Activated T-cell treated with anti-CD3 and anti-CD28 coated beads, Interleukin-2, amount 50 U/mL, for 72 hours (primary cell): ENCODE measurements at regions not wholly inside any gene's neighbourhood (a gene's known extent, or its start where the extent isn't known, plus 50 kb on each side); places are given as distances from the start of the nearest gene placed in this dataset.

Experiments
- ATAC-seq, 2 donors: fragments of 150-1000 bp; cut with Tn5 transposase; replicated peaks in 1 of 2; 2 replicates each; pipeline ENCODE4 v1.10.0; 2021; ENCODE audit warnings: moderate library complexity in 2 of 2, mild to moderate bottlenecking in 1 of 2
- DNase-seq, 2 donors: peaks; one replicate each; pipeline ENCODE4 v3.0.0; 2021 to 2022; ENCODE audit warnings: mixed read lengths in 1 of 2
- H3K27ac Mint-ChIP-seq: one replicate; pipeline ENCODE4 v1.8.0; 2022; ENCODE audit warnings: mild to moderate bottlenecking, moderate library complexity, mixed read lengths
- H3K27me3 Mint-ChIP-seq: one replicate; pipeline ENCODE4 v1.8.0; 2022; ENCODE audit warnings: low read depth, mixed read lengths
- H3K36me3 Mint-ChIP-seq, 2 donors: one replicate each; pipeline ENCODE4 v1.8.0; 2022; ENCODE audit warnings: mixed read lengths in 2 of 2, mild to moderate bottlenecking in 1 of 2; ENCODE audit not compliant: insufficient read depth in 2 of 2
- H3K4me1 Mint-ChIP-seq: one replicate; pipeline ENCODE4 v1.8.0; 2022; ENCODE audit warnings: low read depth, mixed read lengths
- H3K4me3 Mint-ChIP-seq, 2 donors: one replicate each; pipeline ENCODE4 v1.8.0; 2022; ENCODE audit warnings: mild to moderate bottlenecking in 2 of 2, mixed read lengths in 2 of 2, moderate library complexity in 2 of 2
- H3K9me3 Mint-ChIP-seq, 2 donors: one replicate each; pipeline ENCODE4 v1.8.0; 2022; ENCODE audit warnings: mixed read lengths in 2 of 2

DNA sequence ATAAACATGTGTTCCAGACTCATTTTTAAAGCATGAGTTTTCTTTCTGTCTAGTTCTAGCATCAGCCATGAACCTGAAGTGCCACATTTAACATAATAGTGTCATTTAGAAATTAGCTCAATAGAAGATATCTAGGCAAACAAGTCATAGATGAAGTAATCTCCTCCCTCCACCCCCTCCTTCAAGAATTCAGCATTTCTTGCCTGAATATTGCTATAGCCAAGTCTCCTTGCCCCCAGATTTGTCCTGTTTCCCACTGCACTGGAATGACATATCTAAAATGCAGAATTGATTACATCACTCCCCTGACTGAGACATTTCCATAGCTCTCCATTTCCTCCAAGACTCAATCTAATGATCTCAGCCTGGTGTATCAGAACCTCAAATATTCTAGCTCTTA is 134.9 kb upstream of the BACH2 start:
- Mint-ChIP-seq H3K36me3 (peaks cover 35 to 51% of the 10 kb centered on the region in 2 donors), H3K27ac (no peak overlapping the region), H3K27me3 (no peaks in the 10 kb centered on the region), H3K4me1 (peaks cover 55% of the 10 kb centered on the region), H3K9me3 (peaks cover 21 to 32% of the 10 kb centered on the region in 2 donors), H3K4me3 (no peak overlapping the region)
- DNase-seq (no peak), ATAC-seq (peak in 1 of 2 donors; percentile 57)

DNA sequence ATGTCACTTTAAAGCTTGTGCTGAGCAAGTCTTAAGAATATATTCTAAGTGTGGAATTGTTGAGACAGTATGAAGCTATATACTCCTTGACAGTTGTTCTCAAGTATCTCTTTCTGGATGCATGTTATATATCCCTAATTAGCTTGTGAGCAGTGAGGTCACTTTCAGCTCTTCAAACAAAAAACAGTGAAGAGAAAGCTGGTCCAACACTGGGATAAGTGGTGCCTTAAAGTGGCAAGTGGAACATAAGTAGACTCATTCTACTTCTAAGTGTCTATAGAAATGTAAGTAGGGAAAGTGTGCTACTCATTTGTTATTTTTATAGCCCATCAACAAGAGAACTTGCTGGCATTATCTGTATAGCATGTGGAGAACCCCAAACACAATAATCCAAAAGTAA is 133.1 kb upstream of the BACH2 start:
- Mint-ChIP-seq H3K4me1 (peaks cover 58% of the 10 kb centered on the region), H3K36me3 (peaks cover 38 to 50% of the 10 kb centered on the region in 2 donors), H3K27ac (peak overlapping the region; percentile 9), H3K9me3 (peaks cover 21 to 30% of the 10 kb centered on the region in 2 donors), H3K4me3 (no peak overlapping the region), H3K27me3 (no peaks in the 10 kb centered on the region)
- DNase-seq (no peak), ATAC-seq (no peak)

DNA sequence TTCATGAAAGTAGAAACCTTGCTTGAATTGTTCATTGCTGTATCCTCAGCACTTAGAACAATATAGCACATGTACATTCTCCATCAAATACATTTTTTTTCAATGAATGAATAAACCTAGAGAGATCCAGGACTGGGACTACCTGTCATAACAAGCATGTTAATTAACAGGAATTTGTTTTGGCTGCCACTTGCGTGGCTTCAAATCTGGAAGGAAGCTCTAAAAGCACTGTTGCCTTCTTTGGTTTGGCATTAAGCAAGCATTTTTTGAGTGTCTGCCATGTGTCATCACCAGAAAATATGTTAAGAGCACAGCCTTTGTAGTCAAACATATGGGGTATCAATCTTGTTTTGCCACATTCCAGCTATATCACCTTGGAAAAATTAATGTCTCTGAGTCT is 131.9 kb upstream of the BACH2 start:
- no peak overlapping the region for H3K4me3 Mint-ChIP-seq
- no peak for ATAC-seq
- peaks cover 57% of the 10 kb centered on the region for H3K4me1 Mint-ChIP-seq
- H3K9me3 Mint-ChIP-seq = peaks cover 17 to 27% of the 10 kb centered on the region in 2 donors
- H3K27me3 Mint-ChIP-seq = no peaks in the 10 kb centered on the region
- H3K27ac Mint-ChIP-seq = no peak overlapping the region
- H3K36me3 Mint-ChIP-seq = peaks cover 32 to 48% of the 10 kb centered on the region in 2 donors
- no peak for DNase-seq

DNA sequence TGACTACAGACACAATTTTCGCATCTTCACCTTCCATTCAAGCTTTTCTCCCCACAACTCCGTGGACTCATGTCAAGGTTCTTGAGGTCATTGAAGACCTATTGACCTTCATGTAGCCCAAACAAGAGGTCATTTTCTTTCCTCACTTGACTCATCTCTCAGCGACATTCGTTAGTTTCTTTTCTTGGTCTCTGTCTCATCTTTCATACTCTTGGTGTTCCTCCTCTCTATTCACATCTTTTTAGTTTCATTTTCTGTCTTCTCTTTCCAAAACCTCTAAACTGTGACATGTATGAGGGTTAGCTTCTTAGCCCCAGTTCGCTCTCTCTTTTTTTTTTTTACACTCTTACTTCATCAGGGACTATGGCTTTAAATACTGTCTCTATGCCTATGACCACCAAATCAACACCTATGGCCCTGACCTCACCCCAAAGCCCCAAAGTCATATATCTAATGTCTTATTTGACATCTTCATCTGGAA is 128.6 kb upstream of the BACH2 start:
- H3K36me3 Mint-ChIP-seq = peaks cover 13 to 24% of the 10 kb centered on the region in 2 donors
- peaks cover 5 to 10% of the 10 kb centered on the region in 2 donors for H3K9me3 Mint-ChIP-seq
- DNase-seq = peak in 1 of 2 donors; percentile 52
- ATAC-seq = peak; percentile 90 to 91
- no peaks in the 10 kb centered on the region for H3K27me3 Mint-ChIP-seq
- peak overlapping the region; percentile 52 to 56 for H3K4me3 Mint-ChIP-seq
- H3K27ac Mint-ChIP-seq = peak overlapping the region; percentile 71
- peaks cover 44% of the 10 kb centered on the region for H3K4me1 Mint-ChIP-seq

DNA sequence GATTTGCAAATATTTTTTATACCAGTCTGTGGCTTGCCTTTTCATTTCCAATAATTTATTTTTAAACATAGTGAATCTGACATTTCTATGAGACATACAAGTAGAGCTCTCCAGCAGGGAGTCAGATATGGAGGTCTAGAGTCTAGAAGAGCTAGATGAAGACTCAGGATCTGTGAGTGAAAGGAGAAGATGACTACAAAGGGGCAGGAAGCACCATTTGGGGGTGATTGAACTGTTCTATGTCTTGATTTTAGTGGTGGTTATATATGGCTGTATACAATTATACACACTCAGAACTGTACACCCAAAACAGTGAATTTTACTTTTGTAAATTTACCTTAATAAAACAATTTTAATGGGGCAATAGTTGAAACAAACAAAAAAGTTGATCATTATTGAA is 127.9 kb upstream of the BACH2 start:
- peak overlapping the region; percentile 18 to 48 for H3K4me3 Mint-ChIP-seq
- ATAC-seq = peak; percentile 68 to 73

DNA sequence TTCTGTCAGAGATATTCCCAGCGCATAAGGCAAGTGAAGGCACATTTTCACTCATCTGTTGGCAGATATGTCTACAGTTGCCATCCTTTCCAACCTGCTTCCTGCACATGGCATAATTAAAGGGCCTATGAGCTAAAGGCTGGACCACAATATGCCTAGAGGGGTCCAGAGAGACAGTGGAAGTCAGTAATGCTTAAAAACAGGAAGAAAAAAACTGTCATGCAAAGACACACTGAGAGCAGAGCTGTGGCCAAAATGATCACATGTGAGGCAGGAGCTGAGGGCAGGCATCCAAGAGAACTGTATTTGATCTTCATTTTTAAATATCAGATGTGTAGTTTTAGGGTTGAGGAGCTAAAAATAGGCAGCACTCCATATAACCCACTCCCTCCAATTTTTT is 125.0 kb upstream of the BACH2 start:
- Mint-ChIP-seq H3K4me1 (peaks cover 47% of the 10 kb centered on the region), H3K27me3 (no peaks in the 10 kb centered on the region), H3K36me3 (peaks cover 11% of the 10 kb centered on the region in 2 donors), H3K27ac (no peak overlapping the region), H3K4me3 (no peak overlapping the region), H3K9me3 (peaks cover 0 to 4% of the 10 kb centered on the region in 2 donors)
- no peak for ATAC-seq
- DNase-seq = no peak

More for the DNA sequence above, 127.9 kb upstream of the BACH2 start:
- Mint-ChIP-seq H3K4me1 (peaks cover 44% of the 10 kb centered on the region), H3K27ac (peak overlapping the region; percentile 71), H3K27me3 (no peaks in the 10 kb centered on the region), H3K36me3 (peaks cover 13 to 18% of the 10 kb centered on the region in 2 donors), H3K9me3 (peaks cover 5 to 8% of the 10 kb centered on the region in 2 donors)
- no peak for DNase-seq

DNA sequence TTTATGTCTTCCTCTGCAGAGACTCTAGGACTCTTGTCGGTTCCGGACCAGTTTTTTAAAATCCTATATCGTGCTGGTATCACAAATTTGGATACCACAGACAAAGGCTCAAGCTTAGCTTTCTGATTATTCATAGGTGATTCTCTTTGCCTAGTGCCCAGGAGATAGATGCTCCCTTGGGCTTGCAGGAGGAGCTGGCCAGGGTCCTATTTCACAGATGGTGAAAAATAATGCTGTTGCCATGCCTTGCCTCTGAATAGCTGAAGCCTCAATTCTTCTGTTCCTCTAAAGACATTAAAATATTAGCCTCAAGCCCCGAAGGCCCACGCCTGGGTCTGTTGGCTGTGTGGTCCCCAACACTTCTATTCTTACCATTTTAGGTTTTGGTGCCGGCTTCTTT is 123.9 kb upstream of the BACH2 start:
- H3K27ac Mint-ChIP-seq = no peak overlapping the region
- DNase-seq (no peak), ATAC-seq (no peak)
- H3K36me3 Mint-ChIP-seq = peaks cover 10% of the 10 kb centered on the region in 2 donors
- H3K4me3 Mint-ChIP-seq = no peak overlapping the region
- no peaks in the 10 kb centered on the region for H3K27me3 Mint-ChIP-seq
- peaks cover 45% of the 10 kb centered on the region for H3K4me1 Mint-ChIP-seq
- peaks cover 0 to 4% of the 10 kb centered on the region in 2 donors for H3K9me3 Mint-ChIP-seq

DNA sequence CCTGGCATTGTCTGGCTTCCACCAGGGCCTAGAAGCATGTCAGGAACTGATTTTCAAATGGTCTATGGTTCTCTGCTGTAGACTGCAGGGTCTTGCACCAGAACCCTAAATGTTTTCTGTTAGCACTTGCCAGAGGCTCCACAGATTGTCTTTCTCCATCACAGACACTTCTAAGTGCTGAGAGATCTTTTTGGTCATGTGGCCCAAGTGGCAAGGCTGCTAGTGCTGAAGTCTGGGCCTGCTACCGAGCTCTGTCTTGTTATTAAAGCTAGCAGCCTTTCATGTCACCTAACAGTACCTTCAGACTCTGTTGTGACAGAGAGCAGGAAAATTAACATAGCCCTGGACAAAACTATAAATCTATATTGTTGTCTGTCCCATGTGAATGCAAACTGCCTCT is 120.7 kb upstream of the BACH2 start:
- DNase-seq = no peak
- H3K4me1 Mint-ChIP-seq = peaks cover 49% of the 10 kb centered on the region
- no peak overlapping the region for H3K27ac Mint-ChIP-seq
- H3K36me3 Mint-ChIP-seq = peaks cover 4 to 7% of the 10 kb centered on the region in 2 donors
- no peaks in the 10 kb centered on the region for H3K27me3 Mint-ChIP-seq
- no peak overlapping the region for H3K4me3 Mint-ChIP-seq
- no peak for ATAC-seq
- peaks cover 0 to 4% of the 10 kb centered on the region in 2 donors for H3K9me3 Mint-ChIP-seq

GRCh38 chr6:90416322-90416721 is 119.7 kb upstream of the BACH2 start:
- DNase-seq = no peak
- Mint-ChIP-seq H3K4me1 (peaks cover 60% of the 10 kb centered on the region), H3K27me3 (no peaks in the 10 kb centered on the region), H3K27ac (no peak overlapping the region), H3K9me3 (peaks cover 0 to 4% of the 10 kb centered on the region in 2 donors), H3K36me3 (peaks cover 4 to 9% of the 10 kb centered on the region in 2 donors), H3K4me3 (peak overlapping the region in 1 of 2 donors; percentile 17)
- ATAC-seq = no peak

DNA sequence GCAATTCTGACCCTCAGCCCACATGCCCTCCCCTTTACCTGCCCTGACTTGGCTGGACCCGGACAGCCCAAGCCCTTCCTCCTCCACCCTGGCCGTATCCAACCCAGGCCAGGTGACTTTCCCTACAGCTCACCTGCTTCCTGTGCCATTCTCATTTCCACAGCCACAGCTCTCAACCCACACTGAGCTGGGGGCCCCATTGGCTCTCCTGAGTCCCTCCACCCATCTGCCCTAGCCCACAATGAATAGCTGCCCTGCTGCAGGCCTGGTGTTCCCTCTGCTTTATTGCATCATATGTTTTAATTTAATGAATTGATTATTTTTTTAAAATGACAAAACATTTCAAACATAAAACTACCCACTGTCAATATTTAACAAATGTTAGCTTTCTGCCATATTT is 118.5 kb upstream of the BACH2 start:
- DNase-seq = no peak
- H3K36me3 Mint-ChIP-seq = peaks cover 4 to 9% of the 10 kb centered on the region in 2 donors
- peaks cover 71% of the 10 kb centered on the region for H3K4me1 Mint-ChIP-seq
- no peak for ATAC-seq
- no peak overlapping the region for H3K27ac Mint-ChIP-seq
- H3K27me3 Mint-ChIP-seq = no peaks in the 10 kb centered on the region
- peaks cover 0 to 4% of the 10 kb centered on the region in 2 donors for H3K9me3 Mint-ChIP-seq
- H3K4me3 Mint-ChIP-seq = peak overlapping the region; percentile 56 to 70

DNA sequence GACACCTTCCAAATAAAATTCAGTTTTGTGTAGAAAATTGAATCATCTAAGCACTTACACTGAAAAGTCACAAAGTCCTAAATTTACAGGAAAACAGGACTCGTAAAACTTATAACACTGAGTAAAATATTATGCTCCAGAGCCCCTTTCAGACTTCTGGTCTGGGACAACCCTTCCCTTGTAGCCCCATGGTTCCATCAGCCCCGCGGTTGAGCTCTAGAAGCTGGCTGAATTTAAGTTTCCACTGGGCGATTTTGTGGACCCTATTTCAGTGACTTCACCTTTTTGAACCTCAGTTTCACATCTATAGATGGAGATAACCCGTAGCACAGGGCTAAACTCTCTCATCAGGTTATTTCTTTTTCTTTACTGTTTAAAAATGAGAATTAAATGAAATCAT is 117.7 kb upstream of the BACH2 start:
- Mint-ChIP-seq H3K4me1 (peaks cover 80% of the 10 kb centered on the region), H3K4me3 (peak overlapping the region; percentile 68 to 70), H3K36me3 (peaks cover 6 to 12% of the 10 kb centered on the region in 2 donors), H3K27me3 (no peaks in the 10 kb centered on the region), H3K9me3 (peaks cover 2 to 6% of the 10 kb centered on the region in 2 donors), H3K27ac (peak overlapping the region; percentile 91)
- ATAC-seq (no peak), DNase-seq (no peak)

- peaks cover 8 to 11% of the 10 kb centered on the region in 2 donors for H3K36me3 Mint-ChIP-seq
- peak; percentile 24 to 51 for ATAC-seq
- peak overlapping the region; percentile 91 for H3K27ac Mint-ChIP-seq
- H3K4me3 Mint-ChIP-seq = peak overlapping the region; percentile 68 to 70
- no peaks in the 10 kb centered on the region for H3K27me3 Mint-ChIP-seq
- peak; percentile 69 to 81 for DNase-seq
- H3K4me1 Mint-ChIP-seq = peaks cover 85% of the 10 kb centered on the region
- peaks cover 2 to 6% of the 10 kb centered on the region in 2 donors for H3K9me3 Mint-ChIP-seq
Observed at GRCh38 chr6:90413867-90414266, 117.2 kb upstream of the BACH2 start.

DNA sequence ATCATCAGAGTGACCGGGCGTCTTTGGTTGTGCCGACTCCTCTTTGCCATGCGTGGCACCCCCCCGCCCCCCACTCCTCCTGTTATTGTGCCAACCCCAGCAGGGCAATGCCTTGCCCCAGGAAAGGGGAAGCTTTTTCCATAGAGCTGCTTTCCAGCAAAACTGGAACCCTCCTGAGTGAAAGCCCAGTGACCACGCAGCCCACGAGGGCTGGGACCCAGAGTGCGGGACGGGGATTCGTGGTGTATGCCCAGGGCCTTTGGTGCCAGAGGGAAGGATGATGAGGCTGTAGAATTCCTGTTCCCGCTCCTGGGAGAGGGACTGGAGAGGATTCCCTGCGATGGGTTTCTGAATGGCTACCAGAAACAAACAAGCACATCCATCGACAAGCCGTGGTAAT is 116.8 kb upstream of the BACH2 start:
- H3K4me1 Mint-ChIP-seq = peaks cover 89% of the 10 kb centered on the region
- peaks cover 2 to 5% of the 10 kb centered on the region in 2 donors for H3K9me3 Mint-ChIP-seq
- DNase-seq = no peak
- H3K27me3 Mint-ChIP-seq = no peaks in the 10 kb centered on the region
- ATAC-seq = no peak
- peak overlapping the region; percentile 91 for H3K27ac Mint-ChIP-seq
- H3K4me3 Mint-ChIP-seq = peak overlapping the region; percentile 68 to 70
- H3K36me3 Mint-ChIP-seq = peaks cover 6 to 11% of the 10 kb centered on the region in 2 donors
